Stimulated activated CD8-positive, alpha-beta memory T cell treated with anti-CD3 and anti-CD28 coated beads, Interleukin-2, amount 100 ng/mL, for 1 hour (primary cell): ENCODE measurements at regions not wholly inside any gene's neighbourhood (a gene's known extent, or its start where the extent isn't known, plus 50 kb on each side); places are given as distances from the start of the nearest gene placed in this dataset.
"Not testable (repeated sequence)": the region's sequence is repeated elsewhere in the genome, so short reads cannot be mapped to it uniquely, and the experiment has no call there.

Experiments
- DNase-seq, 2 donors: peaks; one replicate each; pipeline ENCODE4 v3.0.0-alpha.2; 2020; ENCODE audit warnings: low read depth in 2 of 2

DNA sequence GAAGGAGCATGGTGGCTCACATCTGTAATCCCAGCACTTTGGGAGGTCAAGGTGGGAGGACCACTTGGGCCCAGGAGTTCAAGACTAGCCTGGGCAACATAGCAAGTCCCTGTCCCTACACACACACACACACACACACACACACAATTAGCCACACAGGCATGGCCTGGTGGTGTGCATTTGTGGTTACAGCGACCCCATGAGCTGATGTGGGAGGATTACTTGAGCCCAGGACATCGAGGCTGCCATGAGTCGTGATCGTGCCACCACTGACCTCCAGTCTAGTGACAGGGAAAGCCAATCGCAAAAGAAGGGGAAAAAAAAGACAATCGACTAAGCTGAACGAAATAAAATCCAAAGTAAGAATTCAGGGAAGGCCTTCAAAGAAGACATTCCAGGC, 67.9 kb downstream of the TBX3 start:
- DNase-seq = no peak

DNA sequence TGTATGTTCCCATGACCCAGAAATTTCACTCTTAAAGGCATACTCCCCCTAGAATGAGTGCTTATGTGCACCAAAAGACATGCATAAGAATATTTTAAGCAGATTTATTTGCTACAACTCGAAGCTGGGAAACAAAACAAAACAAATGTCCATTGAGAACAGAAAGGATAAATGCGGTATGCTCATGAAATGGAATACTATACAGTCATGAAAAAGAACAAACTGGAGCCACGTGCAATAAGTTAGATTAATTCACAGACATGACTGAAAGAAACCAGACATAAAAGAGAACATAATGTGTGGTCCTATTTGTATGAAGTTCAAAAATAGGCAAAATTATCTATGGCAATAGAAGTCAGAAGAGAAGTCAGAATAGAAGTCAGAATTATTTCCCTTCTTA, 69.9 kb downstream of the TBX3 start:
- DNase-seq = no peak

DNA sequence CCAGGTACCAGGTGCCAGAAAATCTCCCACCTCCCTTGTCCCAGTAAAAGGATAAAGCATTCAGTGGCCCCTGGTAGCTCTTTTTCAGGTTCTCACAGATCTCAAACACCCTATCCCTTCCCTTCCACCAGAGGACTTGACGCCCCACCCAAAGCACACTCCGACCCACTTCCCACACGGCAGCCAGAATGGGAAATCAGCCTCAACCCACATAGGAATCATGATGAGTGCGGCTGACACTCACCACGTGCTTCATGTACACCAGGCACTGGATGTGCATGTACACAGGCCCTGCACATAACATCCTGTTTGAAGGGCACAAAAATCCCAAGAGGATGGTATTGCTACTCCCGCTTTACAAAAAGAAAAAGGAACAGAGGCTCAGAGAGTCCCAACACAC, 71.9 kb downstream of the TBX3 start:
- DNase-seq = no peak

DNA sequence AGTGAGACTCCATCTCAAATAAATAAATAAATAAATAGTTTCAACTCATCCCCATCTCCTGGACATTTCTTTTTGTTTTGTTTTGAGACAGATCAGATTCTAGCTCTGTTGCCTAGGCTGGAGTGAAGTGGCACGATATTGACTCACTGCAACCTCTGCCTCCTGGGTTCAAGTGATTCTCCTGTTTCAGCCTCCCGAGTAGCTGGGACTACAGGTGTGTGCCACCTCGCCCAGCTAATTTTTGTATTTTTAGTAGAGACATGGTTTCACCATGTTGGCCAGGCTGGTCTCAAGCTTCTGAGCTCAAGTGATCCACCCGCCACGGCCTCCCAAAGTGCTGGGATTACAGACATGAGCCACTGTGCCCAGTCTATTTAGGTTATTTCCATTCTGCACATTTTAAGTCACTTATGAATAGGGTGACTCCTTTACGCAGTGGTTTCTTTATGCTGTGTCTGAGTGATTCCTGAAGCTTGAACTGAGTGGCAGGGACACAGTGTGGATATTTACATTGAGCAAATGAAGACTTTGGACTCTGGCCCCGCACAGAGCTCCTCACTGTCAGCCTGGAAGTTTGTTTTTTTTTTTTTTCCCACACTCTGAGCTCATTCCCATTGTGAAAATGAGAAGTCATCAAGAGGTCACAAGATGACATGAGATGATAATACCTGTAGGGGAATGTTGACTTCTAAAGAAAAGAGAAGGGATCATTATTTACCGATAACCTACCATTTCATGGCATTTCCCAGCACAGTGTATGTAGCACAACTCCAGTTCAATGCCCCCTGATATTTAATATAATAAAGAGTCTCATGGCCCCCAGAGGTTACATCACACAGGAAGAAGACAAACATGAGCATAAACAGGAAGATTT, 72.6 kb downstream of the TBX3 start:
- DNase-seq = no peak

DNA sequence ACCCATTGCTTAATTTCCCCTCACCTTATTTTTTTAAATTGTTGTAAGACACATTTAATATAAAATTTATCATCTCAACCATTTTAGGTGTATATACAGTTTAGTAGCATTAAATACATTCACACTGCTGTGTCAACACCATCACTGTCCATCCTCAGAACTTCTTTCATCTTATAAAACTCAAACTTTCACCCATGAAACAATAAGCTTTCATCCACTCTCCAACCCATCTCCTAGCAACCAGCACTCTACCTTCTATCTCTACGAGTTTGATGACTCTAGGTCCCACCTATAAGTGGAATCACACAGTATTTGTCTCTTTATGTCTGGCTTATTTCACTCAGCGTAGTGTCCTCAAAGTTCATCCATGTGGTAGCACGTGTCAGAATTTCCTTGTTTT, 75.5 kb downstream of the TBX3 start:
- DNase-seq = no peak

DNA sequence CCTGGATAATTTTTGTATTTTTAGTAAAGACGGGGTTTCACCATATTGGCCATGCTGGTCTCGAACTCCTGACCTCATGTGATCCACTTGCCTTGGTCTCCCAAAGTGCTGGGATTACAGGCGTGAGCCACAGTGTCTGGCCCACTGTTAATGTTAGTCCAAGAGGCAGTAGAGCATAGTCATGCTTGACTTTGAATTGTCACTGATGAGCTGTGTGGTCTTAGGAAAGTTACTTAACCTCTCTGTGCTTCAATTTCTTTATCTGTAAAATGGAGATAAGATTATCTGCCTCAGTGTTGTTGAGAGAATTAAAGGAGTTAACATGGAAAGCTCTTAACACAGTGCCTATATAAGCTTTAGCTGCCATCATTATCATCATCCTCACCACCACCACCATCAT, 78.1 kb downstream of the TBX3 start:
- DNase-seq = no peak

DNA sequence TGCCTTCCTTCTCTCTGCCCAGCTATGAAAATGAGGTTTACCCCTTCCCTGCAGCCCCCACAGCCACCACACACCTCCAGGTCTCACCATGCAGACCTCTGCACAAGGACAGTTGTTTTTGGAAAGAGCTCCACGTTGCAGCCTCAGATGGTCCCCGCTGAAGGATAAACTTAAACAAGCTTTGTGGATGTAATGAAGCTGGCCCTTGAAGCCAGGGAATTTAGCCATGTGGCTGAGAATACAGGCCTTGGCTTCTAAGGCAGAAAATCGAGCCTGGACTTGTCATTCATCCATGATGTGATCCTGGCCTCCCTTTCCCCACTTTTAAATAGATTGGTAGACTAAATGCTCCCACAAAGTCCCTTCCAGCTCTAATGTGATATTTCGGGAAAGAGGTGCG, 79.4 kb downstream of the TBX3 start:
- DNase-seq = no peak

DNA sequence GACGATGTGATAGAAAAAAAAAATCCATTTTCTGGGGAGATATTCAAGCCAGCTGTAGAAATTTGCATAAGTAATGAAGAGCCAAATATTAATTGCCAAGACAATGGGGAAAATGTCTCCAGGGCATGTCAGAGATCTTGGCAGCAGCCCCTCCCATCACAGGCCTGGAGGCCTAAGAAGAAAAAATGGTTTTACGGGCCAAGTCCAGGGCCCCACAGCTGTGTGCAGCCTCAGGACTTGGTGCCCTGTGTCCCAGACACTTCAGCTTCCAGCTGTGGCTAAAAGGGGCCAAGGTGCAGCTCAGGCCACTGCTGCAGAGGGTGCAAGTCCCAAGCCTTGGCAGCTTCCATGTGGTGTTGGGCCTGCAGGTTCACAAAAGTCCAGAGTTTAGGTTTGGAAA, 83.4 kb downstream of the TBX3 start:
- DNase-seq = not testable (repeated sequence)

DNA sequence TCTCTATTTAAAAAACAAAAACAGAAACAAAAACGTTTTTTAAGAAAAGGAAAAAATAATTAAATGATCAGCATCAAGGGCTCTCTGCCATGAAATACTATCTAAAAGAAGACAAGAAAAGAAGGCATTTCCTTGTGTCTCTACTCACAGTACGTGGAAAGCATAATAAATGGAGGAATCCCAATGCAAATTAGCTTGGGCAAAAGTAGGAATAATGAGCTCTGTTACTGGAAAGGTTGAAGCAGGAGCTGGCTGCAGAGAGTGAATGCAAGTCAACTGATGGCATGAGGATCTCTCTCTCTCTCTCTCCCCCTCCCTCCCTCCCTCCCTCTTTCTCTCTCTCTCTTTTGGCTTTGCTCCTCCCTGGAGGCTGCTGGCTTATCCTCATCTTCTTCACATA, 85.9 kb downstream of the TBX3 start:
- no peak for DNase-seq

DNA sequence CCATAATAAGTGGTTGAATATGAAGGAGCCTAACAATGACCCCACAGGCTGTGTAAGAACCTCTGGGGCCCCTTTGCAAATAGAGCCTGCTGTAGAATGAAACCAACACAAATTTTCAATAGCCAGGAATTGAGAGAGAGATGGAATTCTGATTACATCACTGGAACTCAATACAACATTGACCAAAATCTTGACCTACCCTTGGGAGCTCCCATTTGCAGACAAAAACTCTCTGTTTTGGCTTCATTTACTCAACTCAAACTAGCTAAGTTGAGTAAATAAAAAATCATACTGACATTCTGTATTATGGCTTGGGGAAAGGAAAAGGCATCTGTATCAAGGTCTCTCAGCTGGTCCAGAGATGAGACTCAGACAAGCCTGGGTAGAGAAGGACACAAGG, 91.0 kb downstream of the TBX3 start:
- no peak for DNase-seq

DNA sequence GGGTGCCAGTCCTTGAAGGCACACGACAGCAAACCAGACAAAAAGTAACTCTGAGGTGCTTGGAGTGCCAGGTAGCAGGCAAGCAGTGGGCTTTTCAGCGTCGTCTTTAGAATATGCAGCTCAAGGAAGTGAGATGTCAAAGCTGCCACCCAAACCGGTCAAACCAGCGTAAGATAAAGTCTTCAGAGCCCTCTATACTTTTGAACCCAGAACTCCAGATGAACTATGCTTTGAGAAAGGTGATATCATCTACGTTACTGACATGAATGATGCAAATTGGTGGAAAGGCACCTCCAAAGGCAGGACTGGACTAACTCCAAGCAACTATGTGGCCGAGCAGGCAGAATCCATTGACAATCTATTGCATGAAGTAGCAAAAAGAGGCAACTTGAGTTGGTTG, 95.9 kb downstream of the TBX3 start:
- DNase-seq = no peak

DNA sequence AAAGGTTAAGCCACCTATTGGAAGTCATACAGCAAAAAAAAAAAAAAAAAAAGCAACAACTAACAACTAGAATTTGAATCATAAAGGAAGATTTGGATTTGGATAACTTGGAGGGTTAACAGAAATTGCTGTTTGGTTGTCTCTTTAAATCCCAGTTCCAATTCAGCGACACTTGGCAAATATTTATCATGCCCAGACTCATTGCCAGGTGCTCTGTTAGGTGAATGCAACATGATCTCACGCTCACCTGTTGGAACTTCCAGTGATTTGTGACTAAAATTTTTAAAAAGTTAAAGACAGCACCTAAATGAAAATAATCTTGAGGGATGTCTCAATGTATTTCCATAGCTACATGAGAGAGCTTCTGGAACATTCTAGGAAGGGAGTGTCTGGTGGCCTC, 103.7 kb downstream of the TBX3 start:
- DNase-seq = no peak

DNA sequence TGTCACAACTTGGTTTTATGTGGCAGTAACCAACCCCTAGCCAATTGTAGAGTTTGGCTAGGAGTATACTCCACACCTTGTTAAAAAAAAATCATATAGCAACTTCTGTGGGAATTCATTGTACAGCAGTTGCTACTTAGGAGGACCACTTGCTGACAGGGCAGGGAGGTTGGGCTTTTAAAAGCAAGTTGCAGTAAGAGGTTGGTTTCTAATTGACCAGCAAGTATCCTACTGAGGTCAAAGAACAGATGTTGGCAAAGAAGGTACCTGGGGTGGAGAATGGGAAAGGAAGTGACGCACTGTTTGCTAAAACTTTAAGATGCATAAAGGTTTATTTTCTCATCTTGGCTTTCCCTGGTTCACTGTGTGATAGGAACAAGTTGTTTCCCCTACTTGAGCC, 104.6 kb downstream of the TBX3 start:
- DNase-seq = no peak

DNA sequence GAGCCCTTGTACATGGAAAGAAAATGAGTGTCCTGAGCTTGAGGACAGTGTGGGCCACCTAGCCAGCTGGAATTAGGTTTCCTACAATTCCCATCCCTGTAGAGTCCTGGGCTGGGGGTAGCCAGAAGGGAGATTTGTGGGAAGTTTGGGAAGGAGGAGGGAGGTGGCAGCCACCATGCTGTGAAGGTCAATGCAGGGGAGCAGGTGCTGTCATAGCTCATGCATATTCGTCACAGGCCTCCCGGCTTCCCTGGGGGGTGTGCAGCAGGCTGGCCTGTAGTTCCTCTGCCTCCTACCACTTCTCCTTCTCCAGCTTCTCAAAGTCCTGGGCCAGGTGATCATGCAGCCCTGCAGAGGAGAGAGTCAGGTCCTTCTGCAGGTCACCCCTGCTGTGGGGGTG, 121.3 kb downstream of the TBX3 start:
- no peak for DNase-seq

DNA sequence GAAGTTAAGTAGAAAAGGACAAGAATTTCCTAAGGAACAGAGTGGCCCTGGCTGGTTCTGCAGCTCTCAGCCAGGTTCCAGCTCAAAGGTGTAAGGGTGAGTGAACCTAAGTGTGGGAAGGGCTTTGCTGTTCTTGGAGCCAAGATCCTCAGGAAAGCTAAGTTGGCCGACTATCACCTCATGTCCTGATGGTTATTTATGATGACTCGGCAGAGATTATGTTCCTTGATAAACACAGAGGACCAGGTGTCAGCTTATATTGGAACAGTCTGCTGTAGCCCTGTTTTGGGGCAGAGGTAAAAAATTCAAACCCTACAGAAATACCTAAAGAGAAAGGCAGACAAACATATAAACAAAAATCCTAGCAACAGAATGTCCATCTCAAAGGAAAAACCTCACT, 128.5 kb downstream of the TBX3 start:
- no peak for DNase-seq

DNA sequence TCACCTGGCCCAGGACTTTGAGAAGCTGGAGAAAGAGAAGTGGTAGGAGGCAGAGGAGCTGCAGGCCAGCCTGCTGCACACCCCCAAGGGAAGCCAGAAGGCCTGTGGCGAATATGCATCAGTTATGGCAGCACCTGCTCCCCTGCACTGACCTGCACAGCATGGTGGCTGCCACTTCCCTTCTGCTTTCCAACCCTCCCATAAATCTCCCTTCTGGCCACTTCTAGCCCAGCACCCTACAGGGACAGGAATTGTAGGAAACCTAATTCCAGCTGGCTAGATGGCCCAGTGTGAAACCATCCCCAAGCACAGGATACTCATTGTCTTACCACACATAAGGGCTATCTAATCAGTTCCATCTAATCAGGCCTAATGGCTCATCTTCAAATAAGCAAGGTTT, 136.3 kb downstream of the TBX3 start:
- no peak for DNase-seq

DNA sequence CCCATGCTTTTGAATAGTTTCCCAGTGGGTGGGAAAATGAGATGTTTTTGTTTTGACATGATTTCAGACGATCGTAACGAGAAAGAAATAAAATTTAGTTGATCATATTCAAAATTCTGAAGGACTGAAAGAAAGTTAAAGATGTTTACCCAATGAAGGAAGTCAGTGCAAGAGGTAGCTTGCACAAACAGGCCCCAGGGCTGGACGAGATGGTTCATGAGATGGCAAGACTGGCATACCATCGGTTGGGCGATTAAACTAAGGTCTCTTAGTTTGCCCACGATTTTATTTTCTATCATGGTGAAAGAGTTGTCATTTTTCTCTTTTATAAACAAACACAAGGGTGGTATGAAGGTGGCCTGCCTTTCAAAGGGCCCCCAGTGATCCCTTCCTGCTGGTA, 124.5 kb upstream of the TBX5 start:
- DNase-seq = no peak

DNA sequence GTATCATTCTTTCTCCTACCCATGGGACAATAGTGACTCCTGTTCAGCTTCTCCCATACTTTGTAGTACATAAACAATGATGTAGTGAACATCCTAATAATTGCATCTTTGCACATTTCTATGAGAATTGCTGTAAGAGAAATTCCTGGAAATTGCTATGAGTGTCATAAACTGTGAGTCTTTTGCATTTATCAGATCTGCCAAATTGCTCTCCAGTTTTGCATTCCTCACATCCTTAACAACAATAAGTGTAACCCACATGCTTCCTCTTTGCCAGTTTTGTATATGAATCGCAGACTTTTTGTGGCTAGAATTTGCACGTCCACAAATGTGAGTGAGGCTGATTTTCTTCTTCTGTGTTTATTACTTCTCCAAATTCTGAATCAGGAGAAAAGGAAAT, 124.0 kb upstream of the TBX5 start:
- no peak for DNase-seq

DNA sequence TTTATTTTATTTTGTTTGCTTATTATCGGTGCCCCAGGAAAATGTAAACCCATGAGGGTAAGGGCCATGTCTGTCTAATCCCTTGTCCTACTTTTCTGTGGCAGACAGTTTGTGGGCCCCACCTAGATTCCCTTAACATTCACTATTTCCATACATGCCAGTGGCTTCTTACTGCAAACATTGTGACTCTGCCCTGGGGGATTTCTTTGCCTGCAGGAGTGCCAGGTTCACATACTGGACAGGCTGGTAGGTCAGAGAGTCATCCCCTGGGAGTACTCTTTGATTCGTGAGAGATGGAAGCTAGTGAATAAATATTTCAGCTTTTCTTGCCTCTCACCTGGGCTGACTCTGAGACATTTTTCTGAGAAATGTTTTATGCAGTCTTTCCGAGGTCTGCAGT, 122.8 kb upstream of the TBX5 start:
- DNase-seq = no peak

DNA sequence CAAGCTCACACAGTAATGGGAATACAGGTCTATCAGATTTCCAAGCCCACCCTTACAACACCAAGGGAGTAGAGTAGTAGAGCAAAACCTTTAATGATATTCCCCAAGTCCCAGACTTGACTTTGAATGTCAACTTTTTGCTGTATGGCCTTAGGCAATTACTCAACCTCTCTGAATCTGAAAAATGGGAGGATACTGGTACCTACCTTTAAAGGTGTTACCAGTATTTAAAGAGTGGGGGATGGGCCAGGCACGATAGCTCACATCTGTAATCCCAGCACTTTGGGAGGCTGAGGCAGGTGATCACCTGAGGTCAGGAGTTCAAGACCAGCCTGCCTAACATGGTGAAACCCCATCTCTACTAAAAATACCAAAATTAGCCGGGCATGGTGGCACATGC, 115.2 kb upstream of the TBX5 start:
- not testable (repeated sequence) for DNase-seq

DNA sequence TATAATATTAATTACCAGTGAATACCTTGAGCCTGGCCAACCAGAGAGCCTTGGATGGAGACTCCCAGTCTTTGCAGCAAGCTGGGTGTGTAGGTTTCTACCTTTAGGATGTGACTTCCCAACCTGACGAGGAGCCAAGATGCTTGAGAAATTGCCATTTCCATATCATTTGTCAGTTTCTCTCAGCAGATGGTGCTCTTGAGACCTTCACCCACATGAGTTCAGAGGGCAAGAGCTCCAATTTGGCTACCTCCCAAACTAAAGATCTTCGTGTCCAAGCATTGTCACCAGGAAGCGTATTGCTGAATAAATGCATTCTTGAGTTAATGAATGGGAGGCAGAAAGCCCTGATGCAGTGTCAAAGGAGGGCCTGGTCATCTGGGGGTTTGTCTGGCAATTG, 106.4 kb upstream of the TBX5 start:
- DNase-seq = no peak

DNA sequence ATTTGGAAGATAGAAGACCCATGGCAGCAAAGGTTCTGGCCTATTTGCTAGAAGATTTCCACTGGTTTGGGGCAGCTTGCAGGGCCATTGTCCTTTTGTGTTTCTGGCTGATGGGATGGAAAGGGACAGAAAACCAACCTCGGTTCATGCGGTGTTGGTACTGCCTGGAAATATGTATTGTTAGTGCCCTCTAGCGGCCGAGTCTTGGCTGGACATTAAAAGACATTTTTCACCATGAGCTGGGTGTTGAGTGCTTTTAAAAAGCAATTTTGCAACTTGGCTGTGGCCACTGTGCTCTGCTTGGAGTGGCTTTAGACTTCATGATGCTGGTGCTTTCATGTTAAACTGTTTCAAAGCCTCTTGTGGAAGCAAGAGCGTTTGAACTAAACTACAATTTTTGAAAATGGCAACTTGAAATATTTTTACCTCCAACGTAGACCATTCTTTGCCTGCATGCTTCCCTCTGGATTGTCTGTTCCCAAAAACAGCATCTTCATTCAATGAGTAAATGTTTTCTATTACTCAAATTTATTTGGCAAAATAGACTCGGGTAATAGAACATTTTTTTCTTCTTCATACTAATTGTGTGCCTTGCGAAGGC, 102.7 kb upstream of the TBX5 start:
- peak; percentile 4 to 36 for DNase-seq

DNA sequence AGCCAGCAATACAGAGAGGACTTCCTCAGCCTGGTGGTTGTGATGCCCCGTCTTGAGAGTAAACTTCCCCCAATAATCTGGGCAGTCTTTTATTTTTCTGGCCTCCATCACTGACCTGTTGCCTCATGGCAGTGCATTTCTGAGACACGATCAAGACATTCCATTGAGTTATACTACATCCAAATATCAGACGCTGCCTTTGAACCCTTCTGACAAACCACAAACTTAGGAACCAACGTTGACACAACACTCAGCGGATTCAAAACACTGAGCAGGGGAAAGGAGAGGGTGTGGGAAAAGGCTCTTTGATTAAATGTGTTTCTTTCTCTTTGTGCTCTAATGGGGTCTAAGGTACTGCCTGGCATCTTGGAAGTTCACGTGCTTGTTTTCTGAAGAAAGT, 100.7 kb upstream of the TBX5 start:
- no peak for DNase-seq

DNA sequence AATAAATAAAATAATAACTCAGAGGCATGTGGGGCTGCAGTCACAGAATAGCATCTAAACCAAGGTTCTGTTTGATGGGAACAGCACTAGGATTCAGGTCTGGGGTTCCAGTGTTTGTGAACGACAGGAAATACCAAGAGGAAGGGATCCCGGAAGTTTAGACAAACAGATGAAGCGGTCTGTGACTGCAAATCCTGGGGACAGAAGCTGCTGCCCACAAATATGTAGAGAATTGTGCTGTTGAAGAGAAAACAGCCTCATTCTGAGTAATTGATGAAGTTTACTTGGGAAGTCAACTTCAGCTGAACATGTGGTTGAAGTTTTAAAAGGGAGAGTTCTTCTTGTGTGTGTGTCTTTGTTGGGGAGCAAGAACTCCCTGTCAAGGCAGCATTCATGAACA, 98.4 kb upstream of the TBX5 start:
- no peak for DNase-seq
